Nephron progenitor cell (in vitro differentiated cells): ENCODE measurements at regions not wholly inside any gene's neighbourhood (a gene's known extent, or its start where the extent isn't known, plus 50 kb on each side); places are given as distances from the start of the nearest gene placed in this dataset.

ENCODE experiments used
- DNase-seq: peaks from one replicate; pipeline ENCODE4 v3.0.0; 2021
- H3K27ac Mint-ChIP-seq: 2 replicates; pipeline ENCODE4 v1.8.0; 2021; ENCODE audit warnings: mild to moderate bottlenecking, moderate library complexity, mixed read lengths
- H3K27me3 Mint-ChIP-seq: 2 replicates; pipeline ENCODE4 v1.8.0; 2021; ENCODE audit warnings: mild to moderate bottlenecking, low read depth, mixed read lengths; ENCODE audit not compliant: poor library complexity
- H3K36me3 Mint-ChIP-seq: 2 replicates; pipeline ENCODE4 v1.8.0; 2021; ENCODE audit warnings: low read depth, mixed read lengths
- H3K4me1 Mint-ChIP-seq: 2 replicates; pipeline ENCODE4 v1.8.0; 2021; ENCODE audit warnings: mixed read lengths
- H3K4me3 Mint-ChIP-seq: 2 replicates; pipeline ENCODE4 v1.8.0; 2021; ENCODE audit warnings: mild to moderate bottlenecking, moderate library complexity, mixed read lengths
- H3K9me3 Mint-ChIP-seq: 2 replicates; pipeline ENCODE4 v1.8.0; 2021; ENCODE audit warnings: mild to moderate bottlenecking, moderate library complexity, mixed read lengths
- TF ChIP-seq, protein P1 (sequence below): fragments of 200-600 bp; sonication (generic); IDR thresholded peaks from 2 replicates; pipeline ENCODE4 v1.5.0; 2021; ENCODE audit warnings: antibody characterized with exemption

DNA sequence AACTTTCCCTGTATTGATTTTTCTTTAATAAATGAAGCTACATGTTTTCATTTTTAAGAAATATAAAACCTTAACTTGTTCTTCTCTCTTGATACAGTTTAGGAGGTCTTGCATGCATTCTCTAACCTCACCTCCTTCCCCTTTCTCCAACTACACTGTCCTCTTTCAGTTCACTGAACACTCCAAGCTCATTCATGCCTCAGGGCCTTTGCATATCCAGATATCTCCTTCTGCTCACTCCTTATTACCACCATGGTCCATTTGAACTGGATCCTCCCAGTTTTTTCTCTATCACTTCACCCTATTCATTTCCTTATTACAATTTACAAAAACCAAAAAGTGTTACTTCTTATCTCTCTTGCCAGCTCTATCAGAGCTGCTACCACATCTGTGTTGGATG lies 242.9 kb upstream of the PLEKHG7 start:
- H3K36me3 Mint-ChIP-seq = no peaks in the 10 kb centered on the region
- no peaks in the 10 kb centered on the region for H3K9me3 Mint-ChIP-seq
- H3K4me1 Mint-ChIP-seq = peaks cover 4% of the 10 kb centered on the region
- no peak overlapping the region for H3K27ac Mint-ChIP-seq
- TF ChIP-seq, protein P1, sequence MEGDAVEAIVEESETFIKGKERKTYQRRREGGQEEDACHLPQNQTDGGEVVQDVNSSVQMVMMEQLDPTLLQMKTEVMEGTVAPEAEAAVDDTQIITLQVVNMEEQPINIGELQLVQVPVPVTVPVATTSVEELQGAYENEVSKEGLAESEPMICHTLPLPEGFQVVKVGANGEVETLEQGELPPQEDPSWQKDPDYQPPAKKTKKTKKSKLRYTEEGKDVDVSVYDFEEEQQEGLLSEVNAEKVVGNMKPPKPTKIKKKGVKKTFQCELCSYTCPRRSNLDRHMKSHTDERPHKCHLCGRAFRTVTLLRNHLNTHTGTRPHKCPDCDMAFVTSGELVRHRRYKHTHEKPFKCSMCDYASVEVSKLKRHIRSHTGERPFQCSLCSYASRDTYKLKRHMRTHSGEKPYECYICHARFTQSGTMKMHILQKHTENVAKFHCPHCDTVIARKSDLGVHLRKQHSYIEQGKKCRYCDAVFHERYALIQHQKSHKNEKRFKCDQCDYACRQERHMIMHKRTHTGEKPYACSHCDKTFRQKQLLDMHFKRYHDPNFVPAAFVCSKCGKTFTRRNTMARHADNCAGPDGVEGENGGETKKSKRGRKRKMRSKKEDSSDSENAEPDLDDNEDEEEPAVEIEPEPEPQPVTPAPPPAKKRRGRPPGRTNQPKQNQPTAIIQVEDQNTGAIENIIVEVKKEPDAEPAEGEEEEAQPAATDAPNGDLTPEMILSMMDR = no peak
- no peak overlapping the region for H3K4me3 Mint-ChIP-seq
- H3K27me3 Mint-ChIP-seq = no peaks in the 10 kb centered on the region
- no peak for DNase-seq

- Mint-ChIP-seq H3K36me3 (no peaks in the 10 kb centered on the region), H3K27me3 (no peaks in the 10 kb centered on the region), H3K4me3 (no peak overlapping the region), H3K27ac (no peak overlapping the region), H3K9me3 (no peaks in the 10 kb centered on the region), H3K4me1 (no peaks in the 10 kb centered on the region)
- no peak for DNase-seq
- TF ChIP-seq, protein P1 = no peak
Observed at GRCh38 chr12:92458996-92459395, 243.8 kb upstream of the PLEKHG7 start.

DNA sequence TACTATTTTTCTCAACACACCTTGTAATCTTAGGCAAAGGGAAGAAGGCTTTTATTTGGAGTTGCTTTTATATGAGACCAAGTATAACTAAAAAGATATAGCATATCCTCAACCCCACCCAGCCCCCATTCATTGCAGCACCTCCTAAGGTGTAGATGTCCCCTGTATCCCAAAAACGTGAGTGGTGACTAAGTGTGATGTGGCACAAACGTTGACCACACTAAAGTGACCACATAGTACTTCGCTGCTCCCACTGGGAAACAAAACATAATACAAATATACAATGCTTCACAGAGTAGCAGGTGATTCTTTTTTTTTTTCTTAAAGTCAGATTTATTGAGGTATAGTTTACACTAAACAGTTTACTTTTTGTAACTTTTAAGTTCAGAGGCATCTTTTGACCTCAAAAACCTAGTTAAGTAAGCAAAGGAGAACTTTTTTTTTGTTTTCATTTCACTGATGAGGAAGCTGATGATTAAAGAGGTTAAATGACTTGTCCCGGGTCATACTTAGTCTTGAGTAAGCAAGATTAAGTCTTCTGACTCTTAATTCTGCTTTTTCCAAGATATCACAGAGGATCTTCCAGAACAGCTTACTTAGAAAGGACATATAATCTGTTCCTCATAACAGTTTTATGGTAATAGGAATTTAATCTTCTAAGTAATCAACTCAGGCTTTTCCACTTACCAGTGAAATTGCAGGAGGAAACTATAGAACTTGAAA lies 245.2 kb upstream of the PLEKHG7 start:
- DNase-seq = no peak
- no peaks in the 10 kb centered on the region for H3K36me3 Mint-ChIP-seq
- no peak overlapping the region for H3K27ac Mint-ChIP-seq
- no peaks in the 10 kb centered on the region for H3K27me3 Mint-ChIP-seq
- H3K4me1 Mint-ChIP-seq = no peaks in the 10 kb centered on the region
- TF ChIP-seq, protein P1 = no peak
- H3K4me3 Mint-ChIP-seq = no peak overlapping the region
- H3K9me3 Mint-ChIP-seq = no peaks in the 10 kb centered on the region

GRCh38 chr12:92452763-92453162 lies 250.0 kb upstream of the PLEKHG7 start:
- Mint-ChIP-seq H3K4me3 (no peak overlapping the region), H3K36me3 (no peaks in the 10 kb centered on the region), H3K27ac (no peak overlapping the region), H3K27me3 (peaks cover 6% of the 10 kb centered on the region), H3K4me1 (no peaks in the 10 kb centered on the region), H3K9me3 (peaks cover 5% of the 10 kb centered on the region)
- TF ChIP-seq, protein P1 = no peak
- DNase-seq = no peak

DNA sequence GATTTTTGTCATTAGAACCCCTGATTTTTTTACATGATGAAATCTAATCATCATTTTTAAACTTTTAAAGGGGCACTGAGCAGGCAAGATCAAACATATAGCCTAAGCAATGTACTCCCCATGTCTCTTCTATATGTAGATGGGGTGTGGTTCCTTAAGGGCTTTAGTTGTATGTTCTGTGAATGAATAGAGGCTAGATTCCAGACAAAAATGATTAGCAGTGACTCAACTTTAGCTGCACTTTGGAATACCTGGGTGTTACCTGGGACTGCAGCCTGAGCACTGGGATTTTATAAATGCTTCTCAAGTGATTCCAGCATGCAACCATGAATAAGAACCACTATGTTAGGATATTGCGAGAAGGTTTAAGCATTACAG lies 256.7 kb upstream of the PLEKHG7 start:
- no peaks in the 10 kb centered on the region for H3K36me3 Mint-ChIP-seq
- peaks cover 9% of the 10 kb centered on the region for H3K27me3 Mint-ChIP-seq
- peaks cover 4% of the 10 kb centered on the region for H3K4me1 Mint-ChIP-seq
- no peaks in the 10 kb centered on the region for H3K9me3 Mint-ChIP-seq
- DNase-seq = no peak
- TF ChIP-seq, protein P1 = no peak
- H3K4me3 Mint-ChIP-seq = no peak overlapping the region
- H3K27ac Mint-ChIP-seq = no peak overlapping the region
